Bronchial epithelial cell (primary cell): ENCODE measurements at regions not wholly inside any gene's neighbourhood (a gene's known extent, or its start where the extent isn't known, plus 50 kb on each side); places are given as distances from the start of the nearest gene placed in this dataset.

Experiments used
- DNase-seq: peaks from one replicate; pipeline ENCODE4 v3.0.0-alpha.2; 2010; ENCODE audit warnings: low read depth
- FAIRE-seq: peaks from 2 replicates; lab custom pipeline; 2011; peaks lifted over from hg19 to GRCh38; lab: Jason Lieb, UNC
- H3K27me3 ChIP-seq: 2 replicates; pipeline ENCODE4 v1.5.1; 2011; ENCODE audit warnings: low read length; ENCODE audit not compliant: control insufficient read depth, insufficient read depth
- H3K36me3 ChIP-seq: 2 replicates; pipeline ENCODE4 v1.5.1; 2011; ENCODE audit warnings: low read length; ENCODE audit not compliant: control insufficient read depth, insufficient read depth
- H3K4me3 ChIP-seq: 2 replicates; pipeline ENCODE4 v1.5.1; 2011; ENCODE audit warnings: mild to moderate bottlenecking, low read depth, low read length, control low read depth
- TF ChIP-seq, protein P1 (sequence below): IDR thresholded peaks from 2 replicates; pipeline ENCODE4 v1.5.1; 2011; ENCODE audit warnings: mild to moderate bottlenecking, moderate library complexity, low read length, control low read depth, inconsistent platforms; ENCODE audit not compliant: insufficient read depth, severe bottlenecking

DNA sequence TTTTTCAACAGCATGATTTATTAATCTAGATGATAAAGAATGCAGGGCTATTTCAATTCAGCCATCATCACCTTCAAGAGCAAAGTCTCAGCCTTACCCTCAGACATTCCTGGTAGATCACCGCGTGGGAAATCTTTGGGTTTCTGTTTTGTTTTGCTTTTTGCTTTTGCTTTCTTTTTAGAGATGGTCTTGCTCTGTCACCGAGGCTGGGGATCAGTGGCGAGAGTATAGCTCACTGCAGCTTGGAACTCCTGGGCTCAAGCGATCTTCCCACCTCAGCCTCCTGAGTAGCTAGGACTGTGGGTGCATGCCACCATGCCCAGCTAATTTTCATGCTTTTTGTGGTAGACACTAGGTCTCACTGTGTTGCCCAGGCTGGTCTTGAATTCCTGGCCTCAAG lies 289.7 kb downstream of the AJAP1 start:
- TF ChIP-seq, protein P1, sequence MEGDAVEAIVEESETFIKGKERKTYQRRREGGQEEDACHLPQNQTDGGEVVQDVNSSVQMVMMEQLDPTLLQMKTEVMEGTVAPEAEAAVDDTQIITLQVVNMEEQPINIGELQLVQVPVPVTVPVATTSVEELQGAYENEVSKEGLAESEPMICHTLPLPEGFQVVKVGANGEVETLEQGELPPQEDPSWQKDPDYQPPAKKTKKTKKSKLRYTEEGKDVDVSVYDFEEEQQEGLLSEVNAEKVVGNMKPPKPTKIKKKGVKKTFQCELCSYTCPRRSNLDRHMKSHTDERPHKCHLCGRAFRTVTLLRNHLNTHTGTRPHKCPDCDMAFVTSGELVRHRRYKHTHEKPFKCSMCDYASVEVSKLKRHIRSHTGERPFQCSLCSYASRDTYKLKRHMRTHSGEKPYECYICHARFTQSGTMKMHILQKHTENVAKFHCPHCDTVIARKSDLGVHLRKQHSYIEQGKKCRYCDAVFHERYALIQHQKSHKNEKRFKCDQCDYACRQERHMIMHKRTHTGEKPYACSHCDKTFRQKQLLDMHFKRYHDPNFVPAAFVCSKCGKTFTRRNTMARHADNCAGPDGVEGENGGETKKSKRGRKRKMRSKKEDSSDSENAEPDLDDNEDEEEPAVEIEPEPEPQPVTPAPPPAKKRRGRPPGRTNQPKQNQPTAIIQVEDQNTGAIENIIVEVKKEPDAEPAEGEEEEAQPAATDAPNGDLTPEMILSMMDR: no peak
- H3K4me3 ChIP-seq: no peak overlapping the region
- DNase-seq: no peak
- no peaks in the 10 kb centered on the region for H3K36me3 ChIP-seq
- FAIRE-seq: no peak
- no peaks in the 10 kb centered on the region for H3K27me3 ChIP-seq

DNA sequence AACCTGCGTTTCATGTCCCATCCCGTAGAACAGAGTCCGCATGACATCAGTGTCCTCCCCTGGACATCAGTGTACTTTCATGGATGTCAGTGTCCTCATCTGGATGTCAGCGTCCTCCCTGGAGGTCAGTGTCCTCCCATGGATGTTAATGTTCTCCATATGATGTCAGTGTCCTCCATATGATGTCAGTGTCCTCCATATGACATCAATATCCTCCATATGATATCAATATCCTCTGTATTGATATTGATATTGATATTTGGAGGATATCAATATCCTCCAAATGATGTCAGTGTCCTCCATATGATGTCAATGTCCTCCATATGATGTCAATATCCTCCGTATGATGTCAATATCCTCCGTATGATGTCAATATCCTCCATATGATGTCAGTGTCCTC lies 284.9 kb downstream of the AJAP1 start:
- Histone ChIP-seq H3K4me3 (no peak overlapping the region), H3K36me3 (no peaks in the 10 kb centered on the region), H3K27me3 (no peaks in the 10 kb centered on the region)
- TF ChIP-seq, protein P1: no peak
- FAIRE-seq (peak; percentile 100), DNase-seq (no peak)

GRCh38 chr1:4937876-4938534 lies 283.6 kb downstream of the AJAP1 start:
- no peaks in the 10 kb centered on the region for H3K27me3 ChIP-seq
- FAIRE-seq: no peak

GRCh38 chr1:4935807-4936206 lies 281.4 kb downstream of the AJAP1 start:
- H3K36me3 ChIP-seq: no peaks in the 10 kb centered on the region
- H3K27me3 ChIP-seq: no peaks in the 10 kb centered on the region
- TF ChIP-seq, protein P1: no peak
- H3K4me3 ChIP-seq: no peak overlapping the region
- FAIRE-seq (no peak), DNase-seq (no peak)

More at GRCh38 chr1:4937876-4938534, 283.6 kb downstream of the AJAP1 start:
- H3K4me3 ChIP-seq: no peak overlapping the region
- H3K36me3 ChIP-seq: no peaks in the 10 kb centered on the region
- DNase-seq: no peak
- TF ChIP-seq, protein P1: no peak

DNA sequence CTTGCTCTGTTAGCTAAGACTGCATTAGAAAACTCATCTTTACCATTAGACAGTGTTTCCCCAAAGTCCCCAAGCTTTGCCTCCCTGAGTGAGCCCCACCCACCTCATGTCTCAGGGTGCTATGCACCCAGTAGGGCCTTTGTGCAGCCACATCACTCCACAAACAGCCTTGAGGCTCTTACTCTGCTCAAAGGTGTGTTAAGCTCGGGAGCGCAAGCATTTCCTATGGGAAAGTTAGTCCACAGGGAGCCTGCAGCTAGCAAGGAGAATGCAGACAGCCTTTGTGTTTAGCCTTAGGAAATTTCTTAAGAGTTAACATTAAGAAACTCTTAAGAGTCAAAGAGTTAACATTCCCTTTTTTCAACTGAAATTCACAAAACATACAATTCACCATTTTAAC lies 278.8 kb downstream of the AJAP1 start:
- TF ChIP-seq, protein P1: no peak
- no peak for FAIRE-seq
- no peaks in the 10 kb centered on the region for H3K36me3 ChIP-seq
- no peak for DNase-seq
- H3K27me3 ChIP-seq: no peaks in the 10 kb centered on the region
- no peak overlapping the region for H3K4me3 ChIP-seq
